ENCODE measurements at regions not wholly inside any gene's neighbourhood (a gene's known extent, or its start where the extent isn't known, plus 50 kb on each side); places are given as distances from the start of the nearest gene placed in this dataset.

DNA sequence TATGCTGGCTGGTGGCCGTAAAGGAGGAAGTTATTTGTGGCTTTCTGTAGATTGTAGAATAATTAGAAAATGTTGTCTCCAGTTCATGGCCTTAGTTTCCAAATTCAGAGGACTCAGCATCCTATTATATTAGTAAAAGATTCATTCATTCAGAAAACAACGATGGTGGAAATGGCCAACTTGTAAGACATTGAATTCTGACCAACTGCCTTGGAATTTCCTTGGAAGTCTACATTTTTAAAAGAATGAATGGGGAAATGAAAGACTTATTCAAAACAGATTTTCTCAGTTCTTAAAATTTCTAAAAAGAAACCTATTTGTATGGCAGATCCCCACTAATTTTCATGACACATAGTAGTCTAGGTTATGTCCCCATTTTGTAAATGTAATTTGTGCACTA lies 561.5 kb downstream of the ANKRD50 start:
- TF ChIP-seq, protein P1, sequence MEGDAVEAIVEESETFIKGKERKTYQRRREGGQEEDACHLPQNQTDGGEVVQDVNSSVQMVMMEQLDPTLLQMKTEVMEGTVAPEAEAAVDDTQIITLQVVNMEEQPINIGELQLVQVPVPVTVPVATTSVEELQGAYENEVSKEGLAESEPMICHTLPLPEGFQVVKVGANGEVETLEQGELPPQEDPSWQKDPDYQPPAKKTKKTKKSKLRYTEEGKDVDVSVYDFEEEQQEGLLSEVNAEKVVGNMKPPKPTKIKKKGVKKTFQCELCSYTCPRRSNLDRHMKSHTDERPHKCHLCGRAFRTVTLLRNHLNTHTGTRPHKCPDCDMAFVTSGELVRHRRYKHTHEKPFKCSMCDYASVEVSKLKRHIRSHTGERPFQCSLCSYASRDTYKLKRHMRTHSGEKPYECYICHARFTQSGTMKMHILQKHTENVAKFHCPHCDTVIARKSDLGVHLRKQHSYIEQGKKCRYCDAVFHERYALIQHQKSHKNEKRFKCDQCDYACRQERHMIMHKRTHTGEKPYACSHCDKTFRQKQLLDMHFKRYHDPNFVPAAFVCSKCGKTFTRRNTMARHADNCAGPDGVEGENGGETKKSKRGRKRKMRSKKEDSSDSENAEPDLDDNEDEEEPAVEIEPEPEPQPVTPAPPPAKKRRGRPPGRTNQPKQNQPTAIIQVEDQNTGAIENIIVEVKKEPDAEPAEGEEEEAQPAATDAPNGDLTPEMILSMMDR (IDR thresholded peaks at IDR 0.05; ENCODE audit: low read length), result no peak
- no peak for TF ChIP-seq EZH2phosphoT487 (IDR thresholded peaks at IDR 0.05; ENCODE audit: low read length)

Measured in MM.1S (cell line).